ENCODE measurements at regions not wholly inside any gene's neighbourhood (a gene's known extent, or its start where the extent isn't known, plus 50 kb on each side); places are given as distances from the start of the nearest gene placed in this dataset.
"Not testable (repeated sequence)": the region's sequence is repeated elsewhere in the genome, so short reads cannot be mapped to it uniquely, and the experiment has no call there.

GRCh38 chr7:80082213-80082612 is 52.4 kb upstream of the GNAI1 start:
- no peak for DNase-seq (ENCODE audit: low spot score)

- no peak for DNase-seq (ENCODE audit: low spot score)
Measured at GRCh38 chr7:80078886-80079285, 55.7 kb upstream of the GNAI1 start.

- DNase-seq (ENCODE audit: low spot score) = no peak
Measured at GRCh38 chr7:80078159-80078731, 56.4 kb upstream of the GNAI1 start.

- no peak for DNase-seq (ENCODE audit: low spot score)
Measured at GRCh38 chr7:80070391-80070790, 64.2 kb upstream of the GNAI1 start.

GRCh38 chr7:80066639-80067038 is 68.0 kb upstream of the GNAI1 start:
- DNase-seq (ENCODE audit: low spot score) = no peak

DNA sequence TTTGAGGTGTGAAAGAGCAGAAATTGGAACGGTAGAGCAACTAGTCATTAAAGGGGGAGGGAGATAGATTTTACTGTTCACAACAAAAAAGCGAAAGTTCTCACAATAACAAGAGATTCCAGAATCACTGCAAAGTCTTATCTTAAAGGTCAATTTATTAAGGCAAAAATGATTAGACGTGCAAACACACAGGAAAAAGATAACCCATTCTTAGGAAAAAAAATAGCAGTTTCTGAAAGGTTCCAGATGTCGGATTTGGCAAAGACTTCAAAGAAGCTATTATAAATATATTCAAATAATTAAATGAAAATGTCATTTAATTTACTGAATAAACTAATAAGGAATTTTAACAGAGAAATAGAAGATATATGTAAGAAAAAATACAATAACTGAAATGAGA is 70.8 kb upstream of the GNAI1 start:
- no peak for DNase-seq (ENCODE audit: low spot score)

GRCh38 chr7:80060218-80060806 is 74.3 kb upstream of the GNAI1 start:
- peak; percentile 85 for DNase-seq (ENCODE audit: low spot score)

DNA sequence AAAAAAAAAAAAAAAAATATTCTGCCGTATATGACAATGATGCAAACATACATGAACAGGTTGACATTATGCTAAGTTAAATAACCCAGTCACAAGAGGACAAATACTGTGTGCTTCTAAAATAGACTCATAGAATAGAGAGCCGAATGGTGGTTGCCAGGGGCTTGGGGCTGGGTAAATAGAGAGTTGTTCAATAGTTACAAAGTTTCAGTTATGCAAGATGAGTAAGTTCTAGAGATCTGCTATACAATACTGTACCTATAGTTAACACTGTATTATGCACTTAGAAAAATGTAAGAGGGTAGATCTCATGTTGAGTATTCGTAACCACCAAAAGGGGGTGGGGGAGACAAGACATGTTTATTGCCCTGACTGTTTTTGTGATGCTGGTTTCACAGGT is 77.1 kb upstream of the GNAI1 start:
- DNase-seq (ENCODE audit: low spot score) = no peak

GRCh38 chr7:80054356-80054755 is 80.3 kb upstream of the GNAI1 start:
- no peak for DNase-seq (ENCODE audit: low spot score)

DNA sequence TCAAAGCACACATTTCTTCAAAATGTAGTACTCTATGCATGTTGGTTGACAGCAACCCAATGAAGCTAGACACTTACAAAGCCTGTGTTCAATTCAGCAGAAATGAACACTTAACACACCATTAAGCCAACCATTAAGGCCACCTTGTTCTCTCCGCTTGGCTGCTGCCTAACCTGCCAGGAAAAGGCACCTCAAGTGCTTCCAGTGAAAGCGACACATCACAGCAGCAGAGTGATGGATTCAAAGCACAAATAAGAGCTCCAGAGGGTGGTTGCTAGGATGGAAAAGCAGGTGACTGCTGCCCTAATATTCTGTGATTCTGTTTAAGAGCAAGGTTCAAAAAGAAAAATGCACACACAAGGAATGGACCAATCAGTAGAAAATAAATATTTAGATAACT is 81.5 kb upstream of the GNAI1 start:
- no peak for DNase-seq (ENCODE audit: low spot score)

- DNase-seq (ENCODE audit: low spot score) = no peak
Measured at GRCh38 chr7:80047856-80048459, 86.7 kb upstream of the GNAI1 start.

- no peak for DNase-seq (ENCODE audit: low spot score)
Measured at GRCh38 chr7:80047032-80047431, 87.6 kb upstream of the GNAI1 start.

GRCh38 chr7:80044796-80045195 is 89.8 kb upstream of the GNAI1 start:
- DNase-seq (ENCODE audit: low spot score) = no peak

DNA sequence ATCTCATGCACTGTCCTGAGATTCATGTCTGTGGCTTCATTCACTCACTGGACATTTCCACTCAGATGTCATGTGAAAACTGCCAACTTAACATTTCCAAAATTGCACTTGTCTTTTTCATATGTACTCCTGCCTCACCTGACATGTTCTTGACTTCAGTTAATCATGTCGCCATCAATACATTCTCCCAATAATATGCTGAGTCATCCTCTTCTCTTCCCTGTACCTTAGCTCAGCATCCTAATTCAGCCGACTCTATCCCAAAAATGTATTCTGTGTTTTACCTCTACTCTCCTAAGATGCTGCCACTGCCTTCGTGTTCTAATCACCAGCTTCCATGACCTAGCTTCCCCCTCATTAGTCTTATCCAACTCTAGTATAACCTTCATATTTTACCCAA is 93.9 kb upstream of the GNAI1 start:
- DNase-seq (ENCODE audit: low spot score) = no peak

GRCh38 chr7:80040335-80040734 is 94.3 kb upstream of the GNAI1 start:
- no peak for DNase-seq (ENCODE audit: low spot score)

DNA sequence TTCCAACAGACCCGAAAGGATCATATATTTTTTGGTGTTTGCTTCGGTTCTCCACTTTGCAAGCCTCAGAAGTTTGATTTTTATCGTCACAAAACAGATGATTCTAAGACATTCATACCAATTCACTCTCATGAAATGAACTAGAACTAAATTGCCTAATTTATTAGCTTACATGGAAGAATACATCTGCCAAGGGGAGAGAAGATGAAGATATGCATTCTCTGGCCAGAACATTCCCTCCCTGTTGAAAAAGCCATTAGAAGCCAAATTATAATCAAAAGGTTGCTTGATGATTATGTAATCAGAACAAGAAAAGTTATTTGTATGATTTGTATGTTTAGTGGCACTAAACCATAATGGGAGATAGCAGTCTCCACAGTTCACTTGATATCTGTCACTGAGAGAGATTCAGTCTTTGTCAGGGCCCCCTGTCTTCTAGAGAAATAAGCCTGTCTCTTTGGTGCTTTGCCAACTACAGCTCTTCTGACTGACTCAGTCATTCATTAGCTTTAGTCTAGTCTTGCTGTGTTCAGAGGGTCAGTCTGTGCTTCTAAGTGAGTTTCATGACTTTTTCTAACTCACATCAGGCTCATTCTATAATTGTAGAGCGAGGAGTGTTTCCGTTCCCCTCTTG is 95.3 kb upstream of the GNAI1 start:
- DNase-seq (ENCODE audit: low spot score) = no peak

GRCh38 chr7:80037689-80038088 is 96.9 kb upstream of the GNAI1 start:
- no peak for DNase-seq (ENCODE audit: low spot score)

DNA sequence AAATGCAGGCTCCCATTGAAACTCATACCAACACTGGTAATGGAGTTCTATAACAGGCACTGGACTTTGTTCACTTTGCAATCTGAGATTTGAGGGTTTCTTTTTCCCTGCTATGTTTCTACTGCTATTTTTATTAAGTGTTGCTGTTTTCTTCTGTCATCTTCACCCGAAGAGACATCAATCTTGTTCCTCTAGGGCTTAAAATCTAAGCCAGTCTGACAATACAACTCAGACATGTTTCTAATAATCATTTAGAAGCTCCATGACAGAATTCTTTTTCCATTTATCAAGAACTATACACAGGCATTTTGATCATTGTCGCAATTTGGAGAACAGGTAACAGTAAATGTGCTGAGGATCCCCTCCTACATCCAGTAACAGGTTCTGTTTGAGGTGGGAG is 98.5 kb upstream of the GNAI1 start:
- no peak for DNase-seq (ENCODE audit: low spot score)

DNA sequence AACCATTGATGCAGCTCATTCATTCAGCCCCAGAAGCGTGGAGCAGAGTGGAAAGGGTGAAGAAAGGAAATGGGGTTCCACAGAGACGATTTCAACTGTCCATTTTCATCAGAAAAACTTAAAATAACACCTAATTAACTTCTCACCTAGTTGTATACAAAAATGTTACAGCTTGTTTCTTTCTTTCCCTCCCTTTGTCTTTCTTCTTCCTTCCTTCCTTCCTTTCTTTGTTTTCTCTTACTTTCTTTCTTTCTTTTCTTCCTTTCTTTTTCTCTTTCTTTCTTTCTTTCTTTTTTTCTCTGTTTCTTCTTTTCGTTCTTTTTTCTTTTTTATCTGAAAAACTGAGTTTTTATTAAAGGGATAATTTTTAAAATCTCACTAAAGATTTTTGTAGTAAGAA is 105.9 kb upstream of the GNAI1 start:
- no peak for DNase-seq (ENCODE audit: low spot score)

GRCh38 chr7:80027611-80028173 is 106.9 kb upstream of the GNAI1 start:
- no peak for DNase-seq (ENCODE audit: low spot score)

- DNase-seq (ENCODE audit: low spot score) = no peak
Measured at GRCh38 chr7:80026766-80027165, 107.9 kb upstream of the GNAI1 start.

DNA sequence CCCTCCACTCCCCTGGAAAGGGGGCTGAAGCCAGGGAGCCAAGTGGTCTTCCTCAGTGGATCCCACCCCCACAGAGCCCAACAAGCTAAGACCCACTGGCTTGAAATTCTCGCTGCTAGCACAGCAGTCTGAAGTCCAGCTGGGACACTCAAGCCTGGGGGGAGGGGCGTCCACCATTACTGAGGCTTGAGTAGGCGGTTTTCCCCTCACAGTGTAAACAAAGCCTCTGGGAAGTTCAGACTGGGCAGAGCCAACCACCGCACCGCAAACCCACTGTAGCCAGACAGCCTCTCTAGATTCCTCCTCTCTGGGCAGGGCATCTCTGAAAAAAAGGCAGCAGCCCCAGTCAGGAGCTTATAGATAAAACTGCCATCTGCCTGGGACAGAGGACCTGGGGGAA is 114.4 kb upstream of the GNAI1 start:
- DNase-seq (ENCODE audit: low spot score) = not testable (repeated sequence)

DNA sequence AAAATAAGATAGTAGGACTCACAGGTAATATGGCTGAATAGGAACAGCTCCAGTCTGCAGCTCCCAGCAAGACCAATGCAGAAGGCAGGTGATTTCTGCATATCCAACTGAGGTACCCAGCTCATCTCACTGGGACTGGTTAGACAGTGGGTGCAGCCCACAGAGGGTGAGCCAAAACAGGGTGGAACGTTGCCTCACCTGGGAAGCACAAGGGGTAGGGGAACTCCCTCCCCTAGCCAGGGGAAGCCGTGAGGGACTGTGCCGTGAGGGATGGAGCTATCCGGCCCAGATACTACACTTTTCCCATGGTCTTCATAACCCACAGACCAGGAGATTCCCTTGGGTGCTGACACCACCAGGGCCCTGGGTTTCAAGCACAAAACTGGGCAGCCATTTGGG is 114.8 kb upstream of the GNAI1 start:
- not testable (repeated sequence) for DNase-seq (ENCODE audit: low spot score)
